ENCODE measurements at regions not wholly inside any gene's neighbourhood (a gene's known extent, or its start where the extent isn't known, plus 50 kb on each side); places are given as distances from the start of the nearest gene placed in this dataset.

- TF ChIP-seq, protein P1, sequence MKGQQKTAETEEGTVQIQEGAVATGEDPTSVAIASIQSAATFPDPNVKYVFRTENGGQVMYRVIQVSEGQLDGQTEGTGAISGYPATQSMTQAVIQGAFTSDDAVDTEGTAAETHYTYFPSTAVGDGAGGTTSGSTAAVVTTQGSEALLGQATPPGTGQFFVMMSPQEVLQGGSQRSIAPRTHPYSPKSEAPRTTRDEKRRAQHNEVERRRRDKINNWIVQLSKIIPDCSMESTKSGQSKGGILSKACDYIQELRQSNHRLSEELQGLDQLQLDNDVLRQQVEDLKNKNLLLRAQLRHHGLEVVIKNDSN (IDR thresholded peaks at IDR 0.05): no peak
- no peak for TF ChIP-seq TCF12 (IDR thresholded peaks at IDR 0.05; ENCODE audit: low read depth)
- TF ChIP-seq CREB1 (IDR thresholded peaks at IDR 0.05; ENCODE audit: low read depth): no peak
- TF ChIP-seq CEBPB (IDR thresholded peaks at IDR 0.05): no peak
- no peak for TF ChIP-seq NFIC (IDR thresholded peaks at IDR 0.05)
- TF ChIP-seq TEAD4 (IDR thresholded peaks at IDR 0.05): no peak
- TF ChIP-seq ZBTB7A (IDR thresholded peaks at IDR 0.05; ENCODE audit: low read depth): no peak
- no peak for TF ChIP-seq MAX (IDR thresholded peaks at IDR 0.05)
- no peak for TF ChIP-seq YY1 (IDR thresholded peaks at IDR 0.05; ENCODE audit: low read depth)
- TF ChIP-seq, protein P2, sequence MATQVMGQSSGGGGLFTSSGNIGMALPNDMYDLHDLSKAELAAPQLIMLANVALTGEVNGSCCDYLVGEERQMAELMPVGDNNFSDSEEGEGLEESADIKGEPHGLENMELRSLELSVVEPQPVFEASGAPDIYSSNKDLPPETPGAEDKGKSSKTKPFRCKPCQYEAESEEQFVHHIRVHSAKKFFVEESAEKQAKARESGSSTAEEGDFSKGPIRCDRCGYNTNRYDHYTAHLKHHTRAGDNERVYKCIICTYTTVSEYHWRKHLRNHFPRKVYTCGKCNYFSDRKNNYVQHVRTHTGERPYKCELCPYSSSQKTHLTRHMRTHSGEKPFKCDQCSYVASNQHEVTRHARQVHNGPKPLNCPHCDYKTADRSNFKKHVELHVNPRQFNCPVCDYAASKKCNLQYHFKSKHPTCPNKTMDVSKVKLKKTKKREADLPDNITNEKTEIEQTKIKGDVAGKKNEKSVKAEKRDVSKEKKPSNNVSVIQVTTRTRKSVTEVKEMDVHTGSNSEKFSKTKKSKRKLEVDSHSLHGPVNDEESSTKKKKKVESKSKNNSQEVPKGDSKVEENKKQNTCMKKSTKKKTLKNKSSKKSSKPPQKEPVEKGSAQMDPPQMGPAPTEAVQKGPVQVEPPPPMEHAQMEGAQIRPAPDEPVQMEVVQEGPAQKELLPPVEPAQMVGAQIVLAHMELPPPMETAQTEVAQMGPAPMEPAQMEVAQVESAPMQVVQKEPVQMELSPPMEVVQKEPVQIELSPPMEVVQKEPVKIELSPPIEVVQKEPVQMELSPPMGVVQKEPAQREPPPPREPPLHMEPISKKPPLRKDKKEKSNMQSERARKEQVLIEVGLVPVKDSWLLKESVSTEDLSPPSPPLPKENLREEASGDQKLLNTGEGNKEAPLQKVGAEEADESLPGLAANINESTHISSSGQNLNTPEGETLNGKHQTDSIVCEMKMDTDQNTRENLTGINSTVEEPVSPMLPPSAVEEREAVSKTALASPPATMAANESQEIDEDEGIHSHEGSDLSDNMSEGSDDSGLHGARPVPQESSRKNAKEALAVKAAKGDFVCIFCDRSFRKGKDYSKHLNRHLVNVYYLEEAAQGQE (IDR thresholded peaks at IDR 0.05; ENCODE audit: low read depth): no peak
- TF ChIP-seq RAD21 (IDR thresholded peaks at IDR 0.05; ENCODE audit: low read depth): no peak
- TF ChIP-seq FOXM1 (IDR thresholded peaks at IDR 0.05; ENCODE audit: borderline replicate concordance, low read depth): no peak
- TF ChIP-seq EP300 (IDR thresholded peaks at IDR 0.05; ENCODE audit: borderline replicate concordance): no peak
- TF ChIP-seq EGR1 (IDR thresholded peaks at IDR 0.05): no peak
- no peak for TF ChIP-seq TAF1 (IDR thresholded peaks at IDR 0.05; ENCODE audit: low read depth)
Measured at GRCh38 chr1:98428864-98429263, 232.7 kb upstream of the SNX7 start.

DNA sequence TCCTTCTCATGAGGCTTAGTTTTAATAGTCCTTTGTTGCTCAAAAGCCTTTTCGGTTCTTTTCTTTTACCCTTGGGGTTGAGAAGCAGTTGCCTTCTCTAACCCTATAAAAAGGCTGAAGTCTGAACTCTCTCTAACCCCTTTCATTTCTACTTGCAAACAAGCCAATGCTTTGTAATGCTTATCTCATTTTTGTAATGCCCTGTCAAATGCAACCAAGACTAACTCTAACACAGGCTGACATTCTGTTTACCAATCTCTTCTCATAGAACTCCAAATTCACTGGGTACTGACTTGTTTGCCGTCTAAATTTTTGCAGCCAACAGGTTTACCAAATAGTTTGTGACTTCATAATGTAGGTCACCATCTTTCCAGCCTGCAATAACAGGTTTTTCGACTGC is 233.9 kb upstream of the SNX7 start:
- no peak for TF ChIP-seq TAF1 (IDR thresholded peaks at IDR 0.05; ENCODE audit: low read depth)
- no peak for TF ChIP-seq CREB1 (IDR thresholded peaks at IDR 0.05; ENCODE audit: low read depth)
- TF ChIP-seq, protein P2 (IDR thresholded peaks at IDR 0.05; ENCODE audit: low read depth): no peak
- no peak for TF ChIP-seq YY1 (IDR thresholded peaks at IDR 0.05; ENCODE audit: low read depth)
- TF ChIP-seq, protein P1 (IDR thresholded peaks at IDR 0.05): no peak
- no peak for TF ChIP-seq RAD21 (IDR thresholded peaks at IDR 0.05; ENCODE audit: low read depth)
- TF ChIP-seq ZBTB7A (IDR thresholded peaks at IDR 0.05; ENCODE audit: low read depth): no peak
- no peak for TF ChIP-seq TEAD4 (IDR thresholded peaks at IDR 0.05)
- no peak for TF ChIP-seq CEBPB (IDR thresholded peaks at IDR 0.05)
- no peak for TF ChIP-seq NFIC (IDR thresholded peaks at IDR 0.05)
- TF ChIP-seq TCF12 (IDR thresholded peaks at IDR 0.05; ENCODE audit: low read depth): no peak
- no peak for TF ChIP-seq MAX (IDR thresholded peaks at IDR 0.05)
- TF ChIP-seq FOXM1 (IDR thresholded peaks at IDR 0.05; ENCODE audit: borderline replicate concordance, low read depth): no peak
- TF ChIP-seq EP300 (IDR thresholded peaks at IDR 0.05; ENCODE audit: borderline replicate concordance): no peak
- TF ChIP-seq EGR1 (IDR thresholded peaks at IDR 0.05): no peak

DNA sequence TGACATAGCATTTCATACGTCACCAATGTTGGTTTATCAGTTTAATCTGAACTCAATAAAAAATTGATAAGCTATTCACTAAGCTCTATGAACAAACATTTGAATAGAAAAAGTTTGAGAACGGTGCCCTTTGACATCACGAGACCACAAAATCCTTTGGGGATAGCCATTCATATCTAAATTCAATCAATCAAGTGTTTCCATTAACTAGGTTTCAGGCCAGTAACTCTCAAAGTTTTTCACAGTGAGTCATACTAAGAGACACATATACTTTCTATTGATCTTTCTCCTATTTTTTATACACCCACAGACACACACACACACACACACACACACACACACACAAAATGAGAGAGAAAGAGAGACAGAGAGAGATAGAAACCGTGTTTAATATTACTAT is 235.4 kb upstream of the SNX7 start:
- TF ChIP-seq CEBPB (IDR thresholded peaks at IDR 0.05) (no peak), TCF12 (IDR thresholded peaks at IDR 0.05; ENCODE audit: low read depth) (no peak), RAD21 (IDR thresholded peaks at IDR 0.05; ENCODE audit: low read depth) (no peak), CREB1 (IDR thresholded peaks at IDR 0.05; ENCODE audit: low read depth) (no peak), ZBTB7A (IDR thresholded peaks at IDR 0.05; ENCODE audit: low read depth) (no peak), TEAD4 (IDR thresholded peaks at IDR 0.05) (no peak), EGR1 (IDR thresholded peaks at IDR 0.05) (no peak), YY1 (IDR thresholded peaks at IDR 0.05; ENCODE audit: low read depth) (no peak), NFIC (IDR thresholded peaks at IDR 0.05) (no peak), MAX (IDR thresholded peaks at IDR 0.05) (no peak), FOXM1 (IDR thresholded peaks at IDR 0.05; ENCODE audit: borderline replicate concordance, low read depth) (no peak)
- TF ChIP-seq, protein P1 (IDR thresholded peaks at IDR 0.05): no peak
- TF ChIP-seq, protein P2 (IDR thresholded peaks at IDR 0.05; ENCODE audit: low read depth): no peak

DNA sequence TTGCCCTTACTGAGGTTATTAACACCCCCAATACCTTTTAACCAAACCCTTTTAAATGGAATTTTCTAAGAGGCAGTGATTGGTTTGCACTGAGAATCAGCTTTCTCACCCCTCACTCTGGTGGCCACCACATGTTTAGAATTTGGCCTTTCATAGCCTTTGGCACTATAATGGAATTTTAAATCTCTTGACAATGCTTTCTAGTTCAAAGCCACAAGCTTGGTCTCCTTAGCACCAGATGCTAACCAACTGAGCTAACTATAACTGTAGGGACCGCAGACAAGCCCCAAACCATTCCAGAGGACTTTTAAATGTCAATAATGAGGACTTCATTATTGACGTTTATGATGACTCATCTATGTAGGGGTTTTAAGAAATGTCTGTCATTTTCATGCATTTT is 238.7 kb upstream of the SNX7 start:
- TF ChIP-seq, protein P1 (IDR thresholded peaks at IDR 0.05): no peak
- no peak for TF ChIP-seq EGR1 (IDR thresholded peaks at IDR 0.05)
- no peak for TF ChIP-seq CEBPB (IDR thresholded peaks at IDR 0.05)
- no peak for TF ChIP-seq FOXM1 (IDR thresholded peaks at IDR 0.05; ENCODE audit: borderline replicate concordance, low read depth)
- TF ChIP-seq YY1 (IDR thresholded peaks at IDR 0.05; ENCODE audit: low read depth): no peak
- TF ChIP-seq RAD21 (IDR thresholded peaks at IDR 0.05; ENCODE audit: low read depth): no peak
- TF ChIP-seq TEAD4 (IDR thresholded peaks at IDR 0.05): no peak
- no peak for TF ChIP-seq CREB1 (IDR thresholded peaks at IDR 0.05; ENCODE audit: low read depth)
- no peak for TF ChIP-seq TAF1 (IDR thresholded peaks at IDR 0.05; ENCODE audit: low read depth)
- TF ChIP-seq EP300 (IDR thresholded peaks at IDR 0.05; ENCODE audit: borderline replicate concordance): no peak
- TF ChIP-seq NFIC (IDR thresholded peaks at IDR 0.05): no peak
- TF ChIP-seq ZBTB7A (IDR thresholded peaks at IDR 0.05; ENCODE audit: low read depth): no peak
- no peak for TF ChIP-seq MAX (IDR thresholded peaks at IDR 0.05)
- TF ChIP-seq, protein P2 (IDR thresholded peaks at IDR 0.05; ENCODE audit: low read depth): no peak

All from Ishikawa (cell line).